ENCODE measurements at regions not wholly inside any gene's neighbourhood (a gene's known extent, or its start where the extent isn't known, plus 50 kb on each side); places are given as distances from the start of the nearest gene placed in this dataset.

- TF ChIP-seq CTBP2 (IDR thresholded peaks at IDR 0.05; ENCODE audit: borderline replicate concordance, insufficient read depth, insufficient read length, low read length): no peak
Observed at GRCh38 chr14:50003213-50004021, 110.5 kb downstream of the ARF6 start (continued).

Measured in H1 (cell line).